Calu3 (cell line): ENCODE measurements at regions not wholly inside any gene's neighbourhood (a gene's known extent, or its start where the extent isn't known, plus 50 kb on each side); places are given as distances from the start of the nearest gene placed in this dataset.

Source experiments
- BruUV-seq: library from RNA; stranded (reverse); fragments of 400-500 nt; replicated peaks from 2 replicates; lab custom pipeline; 2021; lab: Mats Ljungman, UMichigan
- CTCF ChIA-PET: fragments of 300-600 bp; sonication (Branson Sonifier 250); formaldehyde crosslinking; loops from one replicate; lab custom pipeline; 2022; ENCODE audit warnings: antibody characterized with exemption; lab: Charles Lee
- DNase-seq: peaks from one replicate; pipeline ENCODE4 v3.0.0; 2022
- H3K27ac Mint-ChIP-seq: one replicate; pipeline ENCODE4 v1.8.0; 2022; ENCODE audit warnings: mixed read lengths; ENCODE audit not compliant: unreplicated experiment
- H3K27me3 Mint-ChIP-seq: one replicate; pipeline ENCODE4 v1.8.0; 2022; ENCODE audit warnings: mixed read lengths; ENCODE audit not compliant: unreplicated experiment
- H3K36me3 Mint-ChIP-seq: one replicate; pipeline ENCODE4 v1.8.0; 2022; ENCODE audit warnings: mild to moderate bottlenecking, moderate library complexity, mixed read lengths; ENCODE audit not compliant: insufficient read depth, unreplicated experiment
- H3K4me1 Mint-ChIP-seq: one replicate; pipeline ENCODE4 v1.8.0; 2022; ENCODE audit warnings: mild to moderate bottlenecking, low read depth, mixed read lengths; ENCODE audit not compliant: unreplicated experiment
- H3K4me3 Mint-ChIP-seq: one replicate; pipeline ENCODE4 v1.8.0; 2022; ENCODE audit warnings: mild to moderate bottlenecking, low read depth, moderate library complexity, mixed read lengths; ENCODE audit not compliant: unreplicated experiment
- H3K9me3 Mint-ChIP-seq: one replicate; pipeline ENCODE4 v1.8.0; 2022; ENCODE audit warnings: low read depth, mixed read lengths; ENCODE audit not compliant: unreplicated experiment
- intact Hi-C: fragments of 100-400 bp; cut with micrococcal nuclease; formaldehyde crosslinking; loops from one replicate; pipeline ENCODE4 v1.10.0; 2022; ENCODE audit not compliant: unreplicated experiment
- TF ChIP-seq, protein P1 (sequence below): fragments of 200-600 bp; IDR thresholded peaks from one replicate; pipeline ENCODE4 v1.8.0; 2022; ENCODE audit warnings: antibody characterized with exemption; ENCODE audit not compliant: unreplicated experiment

DNA sequence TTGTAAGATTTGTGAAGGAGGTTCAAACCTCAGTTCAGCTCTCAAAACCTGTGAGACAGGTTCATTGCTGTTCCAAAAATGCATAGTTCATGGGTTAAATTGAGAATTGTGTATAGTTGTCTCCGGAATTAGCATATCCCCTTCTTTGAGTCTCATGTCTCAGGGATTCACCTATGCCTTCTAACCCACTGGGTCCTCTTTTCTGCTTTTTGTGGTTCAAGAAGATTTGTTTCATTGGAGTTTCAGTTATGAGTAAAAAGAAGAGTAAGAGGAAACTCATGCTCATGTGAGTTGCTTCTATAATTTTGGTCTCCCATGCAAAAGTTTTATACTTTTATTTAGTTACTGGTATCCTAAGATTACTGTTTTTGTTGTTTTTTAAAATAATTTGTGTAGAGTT is 1219.8 kb upstream of the ZEB2 start:
- Mint-ChIP-seq H3K36me3 (no peaks in the 10 kb centered on the region), H3K27me3 (no peaks in the 10 kb centered on the region), H3K4me3 (no peak overlapping the region), H3K9me3 (no peaks in the 10 kb centered on the region), H3K27ac (no peak overlapping the region), H3K4me1 (peaks cover 1% of the 10 kb centered on the region)
- intact Hi-C loops = no loop called here
- no peak for DNase-seq
- TF ChIP-seq, protein P1, sequence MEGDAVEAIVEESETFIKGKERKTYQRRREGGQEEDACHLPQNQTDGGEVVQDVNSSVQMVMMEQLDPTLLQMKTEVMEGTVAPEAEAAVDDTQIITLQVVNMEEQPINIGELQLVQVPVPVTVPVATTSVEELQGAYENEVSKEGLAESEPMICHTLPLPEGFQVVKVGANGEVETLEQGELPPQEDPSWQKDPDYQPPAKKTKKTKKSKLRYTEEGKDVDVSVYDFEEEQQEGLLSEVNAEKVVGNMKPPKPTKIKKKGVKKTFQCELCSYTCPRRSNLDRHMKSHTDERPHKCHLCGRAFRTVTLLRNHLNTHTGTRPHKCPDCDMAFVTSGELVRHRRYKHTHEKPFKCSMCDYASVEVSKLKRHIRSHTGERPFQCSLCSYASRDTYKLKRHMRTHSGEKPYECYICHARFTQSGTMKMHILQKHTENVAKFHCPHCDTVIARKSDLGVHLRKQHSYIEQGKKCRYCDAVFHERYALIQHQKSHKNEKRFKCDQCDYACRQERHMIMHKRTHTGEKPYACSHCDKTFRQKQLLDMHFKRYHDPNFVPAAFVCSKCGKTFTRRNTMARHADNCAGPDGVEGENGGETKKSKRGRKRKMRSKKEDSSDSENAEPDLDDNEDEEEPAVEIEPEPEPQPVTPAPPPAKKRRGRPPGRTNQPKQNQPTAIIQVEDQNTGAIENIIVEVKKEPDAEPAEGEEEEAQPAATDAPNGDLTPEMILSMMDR = no peak
- BruUV-seq = no TSS peak
- CTCF ChIA-PET = no interaction called here

- TF ChIP-seq, protein P1 = no peak
- Mint-ChIP-seq H3K4me1 (no peaks in the 10 kb centered on the region), H3K27me3 (no peaks in the 10 kb centered on the region), H3K4me3 (no peak overlapping the region), H3K27ac (no peak overlapping the region), H3K36me3 (no peaks in the 10 kb centered on the region), H3K9me3 (no peaks in the 10 kb centered on the region)
- CTCF ChIA-PET = no interaction called here
- BruUV-seq = no TSS peak
- no peak for DNase-seq
- intact Hi-C loops = no loop called here
Measured at GRCh38 chr2:145736871-145737270, 1217.0 kb upstream of the ZEB2 start.

DNA sequence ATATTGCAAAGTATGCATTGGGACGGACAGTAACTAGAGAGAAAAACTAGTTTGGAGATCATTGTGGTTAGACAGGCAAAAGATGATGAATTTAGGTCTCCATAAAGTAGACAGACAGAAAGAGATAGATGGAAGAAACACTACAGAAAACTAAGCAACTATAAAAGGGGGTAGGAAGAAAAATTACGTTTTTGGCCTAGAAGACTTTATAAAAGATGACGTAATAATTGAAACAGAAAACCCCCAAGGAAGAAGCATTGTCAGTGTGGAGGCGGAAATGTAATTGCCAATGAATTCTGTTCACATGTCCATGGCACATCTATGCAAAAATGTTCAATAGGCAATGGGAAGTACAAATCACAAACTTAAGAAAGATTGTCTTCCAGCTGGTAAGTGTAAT is 1211.5 kb upstream of the ZEB2 start:
- TF ChIP-seq, protein P1 = no peak
- intact Hi-C loops = no loop called here
- CTCF ChIA-PET = no interaction called here
- peaks cover 8% of the 10 kb centered on the region for H3K4me1 Mint-ChIP-seq
- H3K27me3 Mint-ChIP-seq = no peaks in the 10 kb centered on the region
- DNase-seq = no peak
- H3K27ac Mint-ChIP-seq = no peak overlapping the region
- no peaks in the 10 kb centered on the region for H3K36me3 Mint-ChIP-seq
- H3K4me3 Mint-ChIP-seq = no peak overlapping the region
- H3K9me3 Mint-ChIP-seq = peaks cover 3% of the 10 kb centered on the region
- no TSS peak for BruUV-seq

- Mint-ChIP-seq H3K27ac (no peak overlapping the region), H3K9me3 (peaks cover 5% of the 10 kb centered on the region), H3K36me3 (no peaks in the 10 kb centered on the region), H3K4me1 (peaks cover 21% of the 10 kb centered on the region), H3K4me3 (no peak overlapping the region), H3K27me3 (no peaks in the 10 kb centered on the region)
- TF ChIP-seq, protein P1 = no peak
- DNase-seq = no peak
- intact Hi-C loops = no loop called here
- CTCF ChIA-PET = interaction anchor here (0.6 kb wide), 1 partner anchor 171 kb away, joined by 3 read pairs; no protein-coding TSS in a partner anchor
- no TSS peak for BruUV-seq
Measured at GRCh38 chr2:145729993-145730770, 1210.3 kb upstream of the ZEB2 start.
